Muscle of leg (tissue), 3 donors: ENCODE measurements at regions not wholly inside any gene's neighbourhood (a gene's known extent, or its start where the extent isn't known, plus 50 kb on each side); places are given as distances from the start of the nearest gene placed in this dataset.

ENCODE experiments used
- DNase-seq: peaks from one replicate; pipeline ENCODE4 v3.0.0; 2013
- H3K27ac ChIP-seq: one replicate; pipeline ENCODE4 v1.5.1; 2013; ENCODE audit warnings: mild to moderate bottlenecking, low read length, control low read depth
- H3K27me3 ChIP-seq: one replicate; pipeline ENCODE4 v1.6.1; 2013; ENCODE audit warnings: low read length; ENCODE audit not compliant: control insufficient read depth, insufficient read depth
- H3K36me3 ChIP-seq: one replicate; pipeline ENCODE4 v1.6.1; 2013; ENCODE audit warnings: low read length; ENCODE audit not compliant: control insufficient read depth, insufficient read depth
- H3K4me1 ChIP-seq: one replicate; pipeline ENCODE4 v1.6.1; 2013; ENCODE audit warnings: low read length; ENCODE audit not compliant: control insufficient read depth, insufficient read depth
- H3K4me3 ChIP-seq: one replicate; pipeline ENCODE4 v1.5.1; 2013; ENCODE audit warnings: low read length, control low read depth
- H3K9me3 ChIP-seq: replicated peaks from 2 replicates; pipeline ENCODE4 v1.6.1; 2013; ENCODE audit warnings: low read depth, low read length; ENCODE audit not compliant: control insufficient read depth
- WGBS: methylation state at CpG from one replicate; pipeline ENCODE4 v1.1.5; 2013; ENCODE audit warnings: missing lambda C conversion rate; ENCODE audit not compliant: insufficient coverage; 5-methylcytosine and 5-hydroxymethylcytosine counted together

GRCh38 chr14:62443796-62444195 lies 601.5 kb downstream of the KCNH5 start:
- Histone ChIP-seq H3K36me3 (no peaks in the 10 kb centered on the region), H3K9me3 (peaks cover 16% of the 10 kb centered on the region), H3K27me3 (no peaks in the 10 kb centered on the region), H3K27ac (no peak overlapping the region), H3K4me1 (no peaks in the 10 kb centered on the region), H3K4me3 (no peak overlapping the region)
- no peak for DNase-seq
- 86% methylated on average over 1 of the region's 3 CpGs for WGBS

GRCh38 chr14:62445570-62445969 lies 599.7 kb downstream of the KCNH5 start:
- H3K36me3 ChIP-seq: no peaks in the 10 kb centered on the region
- no peaks in the 10 kb centered on the region for H3K27me3 ChIP-seq
- DNase-seq: no peak
- no peak overlapping the region for H3K27ac ChIP-seq
- H3K9me3 ChIP-seq: peaks cover 7% of the 10 kb centered on the region
- 20% methylated on average over 1 of the region's 4 CpGs for WGBS
- no peaks in the 10 kb centered on the region for H3K4me1 ChIP-seq
- H3K4me3 ChIP-seq: no peak overlapping the region

GRCh38 chr14:62451221-62451620 lies 594.0 kb downstream of the KCNH5 start:
- H3K27me3 ChIP-seq: no peaks in the 10 kb centered on the region

GRCh38 chr14:62453226-62453625 lies 592.0 kb downstream of the KCNH5 start:
- H3K27ac ChIP-seq: no peak overlapping the region
- H3K4me3 ChIP-seq: no peak overlapping the region
- no peaks in the 10 kb centered on the region for H3K36me3 ChIP-seq
- no peaks in the 10 kb centered on the region for H3K27me3 ChIP-seq
- no peaks in the 10 kb centered on the region for H3K9me3 ChIP-seq
- no peaks in the 10 kb centered on the region for H3K4me1 ChIP-seq
- no CpG with 5 or more reads among the region's 2 CpGs for WGBS
- peak; percentile 64 for DNase-seq

More at GRCh38 chr14:62451221-62451620, 594.0 kb downstream of the KCNH5 start:
- no peak for DNase-seq
- WGBS: 84% methylated on average over 3 of the region's 3 CpGs
- no peaks in the 10 kb centered on the region for H3K36me3 ChIP-seq
- no peak overlapping the region for H3K4me3 ChIP-seq
- H3K27ac ChIP-seq: no peak overlapping the region
- no peaks in the 10 kb centered on the region for H3K4me1 ChIP-seq
- no peaks in the 10 kb centered on the region for H3K9me3 ChIP-seq

GRCh38 chr14:62455446-62455845 lies 589.8 kb downstream of the KCNH5 start:
- DNase-seq: no peak
- H3K9me3 ChIP-seq: no peaks in the 10 kb centered on the region
- WGBS: no CpG with 5 or more reads among the region's 3 CpGs
- H3K36me3 ChIP-seq: no peaks in the 10 kb centered on the region
- no peaks in the 10 kb centered on the region for H3K27me3 ChIP-seq
- no peak overlapping the region for H3K4me3 ChIP-seq
- no peak overlapping the region for H3K27ac ChIP-seq
- H3K4me1 ChIP-seq: no peaks in the 10 kb centered on the region

GRCh38 chr14:62462988-62463387 lies 582.3 kb downstream of the KCNH5 start:
- H3K36me3 ChIP-seq: no peaks in the 10 kb centered on the region
- H3K9me3 ChIP-seq: no peaks in the 10 kb centered on the region
- WGBS: 50% methylated on average over 1 of the region's 4 CpGs
- no peaks in the 10 kb centered on the region for H3K27me3 ChIP-seq
- H3K4me1 ChIP-seq: no peaks in the 10 kb centered on the region
- no peak overlapping the region for H3K4me3 ChIP-seq
- no peak overlapping the region for H3K27ac ChIP-seq
- no peak for DNase-seq

- H3K9me3 ChIP-seq: no peaks in the 10 kb centered on the region
- no peak for DNase-seq
- 60% methylated on average over 1 of the region's 1 CpG for WGBS
- H3K36me3 ChIP-seq: no peaks in the 10 kb centered on the region
- H3K4me1 ChIP-seq: no peaks in the 10 kb centered on the region
- no peaks in the 10 kb centered on the region for H3K27me3 ChIP-seq
- no peak overlapping the region for H3K4me3 ChIP-seq
- no peak overlapping the region for H3K27ac ChIP-seq
Observed at GRCh38 chr14:62468946-62469345, 576.3 kb downstream of the KCNH5 start.

- Histone ChIP-seq H3K27me3 (no peaks in the 10 kb centered on the region), H3K4me3 (no peak overlapping the region), H3K36me3 (no peaks in the 10 kb centered on the region), H3K9me3 (no peaks in the 10 kb centered on the region), H3K4me1 (no peaks in the 10 kb centered on the region), H3K27ac (no peak overlapping the region)
- 65% methylated on average over 2 of the region's 4 CpGs for WGBS
- peak; percentile 8 for DNase-seq
Observed at GRCh38 chr14:62470935-62471334, 574.3 kb downstream of the KCNH5 start.

- H3K4me1 ChIP-seq: no peaks in the 10 kb centered on the region
- no peak overlapping the region for H3K4me3 ChIP-seq
- H3K36me3 ChIP-seq: no peaks in the 10 kb centered on the region
- WGBS: no CpG with 5 or more reads among the region's 1 CpG
- DNase-seq: no peak
- H3K27me3 ChIP-seq: no peaks in the 10 kb centered on the region
- H3K9me3 ChIP-seq: no peaks in the 10 kb centered on the region
- H3K27ac ChIP-seq: no peak overlapping the region
Observed at GRCh38 chr14:62491146-62491545, 554.1 kb downstream of the KCNH5 start.

GRCh38 chr14:62497708-62498107 lies 547.5 kb downstream of the KCNH5 start:
- Histone ChIP-seq H3K27me3 (no peaks in the 10 kb centered on the region), H3K4me3 (no peak overlapping the region), H3K9me3 (peaks cover 13% of the 10 kb centered on the region), H3K36me3 (no peaks in the 10 kb centered on the region), H3K4me1 (no peaks in the 10 kb centered on the region), H3K27ac (no peak overlapping the region)
- whole genome bisulfite sequencing: 57% methylated on average over 1 of the region's 1 CpG
- no peak for DNase-seq

GRCh38 chr14:62501021-62501750 lies 544.1 kb downstream of the KCNH5 start:
- WGBS: no CpG with 5 or more reads among the region's 1 CpG
- Histone ChIP-seq H3K27me3 (no peaks in the 10 kb centered on the region), H3K27ac (no peak overlapping the region), H3K9me3 (peaks cover 13% of the 10 kb centered on the region), H3K4me1 (no peaks in the 10 kb centered on the region), H3K36me3 (no peaks in the 10 kb centered on the region), H3K4me3 (no peak overlapping the region)
- DNase-seq: no peak
